Suppressor macrophage (primary cell): ENCODE measurements at regions not wholly inside any gene's neighbourhood (a gene's known extent, or its start where the extent isn't known, plus 50 kb on each side); places are given as distances from the start of the nearest gene placed in this dataset.
"Not testable (repeated sequence)": the region's sequence is repeated elsewhere in the genome, so short reads cannot be mapped to it uniquely, and the experiment has no call there.

Experiments
- DNase-seq, 4 experiments: peaks; one replicate each; pipeline ENCODE4 v3.0.0-alpha.2; 2020 to 2022

- DNase-seq: not testable (repeated sequence)
These were observed 951.6 kb upstream of the CNTN5 start for GRCh38 chr11:98069147-98069546.

DNA sequence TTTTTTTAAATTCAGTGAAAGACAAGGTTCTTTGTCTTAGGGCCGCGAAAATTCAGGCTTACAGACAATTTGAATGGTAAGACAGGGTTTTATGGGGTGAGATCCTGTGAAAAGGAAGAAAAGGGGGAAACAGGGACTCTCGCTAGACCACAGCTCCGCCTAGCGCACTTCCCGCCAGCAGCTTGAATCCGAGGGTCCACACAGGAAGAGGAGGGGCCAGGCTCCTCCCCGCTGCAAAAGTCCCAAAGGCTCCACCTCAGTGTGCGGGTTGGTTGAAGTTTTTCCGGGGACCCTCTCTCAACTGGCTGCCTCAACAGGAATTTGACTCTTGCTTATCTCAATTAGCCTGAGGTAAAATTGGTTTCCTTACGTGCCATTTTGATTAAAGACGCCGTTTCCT lies 950.9 kb upstream of the CNTN5 start:
- DNase-seq: no peak

DNA sequence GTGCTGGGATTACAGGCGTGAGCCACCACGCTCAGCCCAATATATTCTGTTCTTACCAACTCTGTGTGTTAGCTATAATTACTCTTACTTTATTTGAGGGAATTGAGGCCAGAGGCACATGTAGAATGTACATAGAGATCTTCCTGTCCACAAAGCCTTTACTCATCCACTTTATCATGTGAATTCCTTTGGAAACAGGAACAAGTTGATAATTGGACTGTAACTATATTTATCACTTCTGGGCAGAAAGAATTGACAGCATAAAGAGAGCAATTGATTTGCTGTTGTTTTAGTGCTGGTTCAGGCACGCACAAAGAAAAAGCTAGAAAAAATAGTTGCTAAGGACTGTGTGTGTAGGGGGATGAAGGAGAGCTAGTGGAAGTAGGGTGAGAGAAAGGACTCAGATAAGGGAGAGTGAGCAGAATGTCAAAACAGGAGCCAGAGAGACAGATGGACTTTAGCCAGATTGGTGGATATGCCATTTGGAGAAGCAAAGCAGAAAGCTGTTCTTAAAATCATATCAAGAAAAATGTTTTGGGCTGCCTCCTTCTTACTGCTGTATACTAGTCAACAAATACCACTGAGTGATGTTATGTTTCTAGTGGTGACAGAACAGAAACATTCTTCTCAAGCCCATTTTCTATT lies 929.8 kb upstream of the CNTN5 start:
- DNase-seq: no peak

DNA sequence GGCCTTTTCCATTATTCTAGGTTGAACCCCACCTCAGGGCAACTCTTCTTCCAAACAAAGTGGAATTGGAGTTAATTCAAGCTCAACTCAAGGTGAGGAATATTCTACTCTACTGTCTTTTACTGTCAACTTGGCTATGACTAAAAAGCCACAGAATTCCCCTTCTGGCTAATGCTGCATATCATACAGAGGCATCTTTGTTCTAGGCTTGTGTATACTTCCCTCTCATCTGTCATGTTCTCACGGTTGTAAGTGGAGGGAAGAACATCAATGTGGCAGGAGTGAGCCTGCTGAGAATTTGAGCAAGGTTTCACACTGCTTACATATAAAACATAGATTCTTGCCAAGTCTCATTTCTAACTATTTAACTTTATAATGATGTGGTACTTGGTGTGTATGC lies 921.4 kb upstream of the CNTN5 start:
- DNase-seq: no peak

GRCh38 chr11:98100689-98101088 lies 920.1 kb upstream of the CNTN5 start:
- DNase-seq: no peak

DNA sequence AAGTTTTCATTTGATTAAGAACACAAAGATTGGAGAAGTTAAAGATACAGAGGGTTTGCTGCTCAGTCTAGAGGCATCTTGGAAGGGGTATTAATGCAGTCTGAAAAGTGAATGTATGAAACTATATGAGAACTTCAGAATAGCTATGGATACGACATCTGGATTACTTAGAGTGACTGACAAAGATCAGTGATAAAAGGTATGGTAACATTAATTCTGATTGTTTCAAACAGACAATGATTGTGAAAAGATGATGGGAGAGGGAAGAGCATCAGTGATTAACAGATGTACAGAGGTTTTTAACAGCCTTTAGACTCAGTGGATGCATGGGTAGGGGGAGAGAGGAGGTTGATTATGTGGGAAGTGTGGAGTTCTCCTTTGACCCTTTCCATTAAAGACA lies 919.4 kb upstream of the CNTN5 start:
- no peak for DNase-seq

- DNase-seq: no peak
These were observed 916.5 kb upstream of the CNTN5 start for GRCh38 chr11:98104249-98104648.

- DNase-seq: no peak
These were observed 913.0 kb upstream of the CNTN5 start for GRCh38 chr11:98107736-98108135.

DNA sequence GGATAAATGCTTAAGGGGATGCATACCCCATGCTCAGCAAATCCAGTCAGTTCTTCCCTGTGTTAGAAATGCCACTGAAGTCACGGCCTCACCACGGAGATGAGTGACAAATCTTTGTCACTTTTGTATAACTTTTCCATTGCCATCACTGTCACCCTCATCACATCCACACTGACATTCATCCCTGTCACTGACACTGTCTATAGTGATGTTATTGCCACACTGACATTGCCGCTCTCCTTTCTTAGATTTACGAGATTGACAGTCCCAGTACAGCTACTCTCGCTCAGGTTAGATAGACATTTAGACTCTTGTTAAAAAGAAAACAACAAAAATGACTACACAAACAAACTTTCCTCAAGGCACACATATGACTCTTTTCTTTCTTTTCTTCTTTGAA lies 910.7 kb upstream of the CNTN5 start:
- no peak for DNase-seq

GRCh38 chr11:98115873-98116272 lies 904.9 kb upstream of the CNTN5 start:
- DNase-seq: no peak

DNA sequence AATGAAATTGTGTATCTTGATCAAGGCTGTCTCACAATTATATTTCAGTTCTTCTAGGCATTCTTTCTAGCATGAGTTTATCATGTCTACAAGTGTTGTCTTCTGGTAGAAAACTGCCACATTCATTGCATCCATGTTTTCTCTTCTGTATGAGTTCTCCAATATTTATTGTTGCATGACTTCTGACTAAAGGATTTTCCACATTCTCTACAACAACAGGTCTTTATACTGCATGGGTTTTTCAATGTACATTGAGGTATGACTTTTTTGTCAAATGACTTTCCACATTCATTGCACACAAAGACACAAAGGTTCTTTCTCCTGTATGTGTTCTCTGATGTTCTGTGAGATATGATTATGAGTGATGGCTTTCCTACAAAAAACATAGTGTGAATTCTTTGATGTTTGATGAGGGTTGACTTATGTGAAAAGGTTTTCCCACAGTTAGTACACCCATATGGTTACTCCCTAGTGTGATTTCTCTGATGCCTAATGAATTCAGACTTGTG lies 890.6 kb upstream of the CNTN5 start:
- DNase-seq: no peak

GRCh38 chr11:98136357-98136756 lies 884.4 kb upstream of the CNTN5 start:
- DNase-seq: no peak

- no peak for DNase-seq
These were observed 883.3 kb upstream of the CNTN5 start for GRCh38 chr11:98137437-98137836.

- DNase-seq: no peak
These were observed 877.1 kb upstream of the CNTN5 start for GRCh38 chr11:98143661-98144060.

DNA sequence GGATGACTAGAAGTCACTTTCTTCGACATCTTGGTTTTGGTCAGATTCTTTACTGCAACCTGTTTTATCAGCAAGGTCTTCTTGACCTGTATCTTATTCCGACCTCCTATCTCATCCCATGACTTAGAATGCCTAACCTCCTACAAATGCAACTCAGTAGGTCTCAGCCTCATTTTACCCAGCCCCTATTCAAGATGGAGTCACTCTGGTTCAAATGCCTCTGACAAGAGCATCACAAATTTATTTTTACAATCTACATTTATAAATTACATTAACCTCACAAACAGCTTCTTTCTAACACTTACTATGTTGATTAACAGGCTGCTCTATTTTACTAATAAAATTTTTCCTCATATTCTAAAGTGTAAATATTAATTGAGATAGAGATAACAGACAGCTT lies 867.0 kb upstream of the CNTN5 start:
- no peak for DNase-seq

GRCh38 chr11:98155696-98156095 lies 865.1 kb upstream of the CNTN5 start:
- no peak for DNase-seq

DNA sequence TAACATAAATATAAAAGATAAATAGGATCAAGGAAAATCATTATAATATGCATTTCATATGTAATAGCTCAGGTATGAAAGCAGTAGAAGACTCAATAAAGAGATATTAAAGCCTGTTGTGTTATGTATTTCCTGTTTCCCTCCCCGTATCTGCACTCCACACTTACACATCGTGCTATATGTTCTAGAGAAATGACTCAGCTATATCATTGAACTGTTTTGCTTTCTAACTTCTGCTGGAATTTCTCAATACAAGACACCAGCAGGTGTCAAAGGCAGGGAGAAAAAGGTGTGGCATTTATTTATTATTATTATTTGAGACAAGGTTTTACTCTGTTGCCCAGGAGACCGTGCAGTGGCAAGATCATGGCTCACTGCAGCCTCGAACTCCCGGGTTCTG lies 842.8 kb upstream of the CNTN5 start:
- no peak for DNase-seq

- no peak for DNase-seq
These were observed 840.2 kb upstream of the CNTN5 start for GRCh38 chr11:98180511-98180910.

- no peak for DNase-seq
These were observed 839.8 kb upstream of the CNTN5 start for GRCh38 chr11:98180921-98181320.

DNA sequence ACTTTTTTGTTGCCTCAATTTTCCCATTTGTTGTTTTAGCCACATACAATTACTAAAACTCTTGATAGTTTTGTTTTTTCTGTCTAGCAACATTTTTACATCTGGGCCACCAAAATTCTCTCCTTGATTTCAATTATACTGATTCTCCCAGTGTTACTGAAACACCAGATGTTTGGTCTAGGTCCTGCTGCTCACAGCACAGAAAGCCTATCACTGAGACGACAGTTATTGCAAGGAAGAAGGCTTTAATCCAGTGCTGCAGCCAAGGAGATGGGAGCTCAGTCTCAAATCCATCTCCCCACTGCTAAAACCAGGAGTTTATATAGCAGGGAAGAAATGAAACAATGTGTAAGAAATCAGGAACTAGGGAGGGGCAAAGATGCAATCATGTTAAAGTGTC lies 837.7 kb upstream of the CNTN5 start:
- DNase-seq: no peak

- no peak for DNase-seq
These were observed 835.5 kb upstream of the CNTN5 start for GRCh38 chr11:98185245-98185644.

DNA sequence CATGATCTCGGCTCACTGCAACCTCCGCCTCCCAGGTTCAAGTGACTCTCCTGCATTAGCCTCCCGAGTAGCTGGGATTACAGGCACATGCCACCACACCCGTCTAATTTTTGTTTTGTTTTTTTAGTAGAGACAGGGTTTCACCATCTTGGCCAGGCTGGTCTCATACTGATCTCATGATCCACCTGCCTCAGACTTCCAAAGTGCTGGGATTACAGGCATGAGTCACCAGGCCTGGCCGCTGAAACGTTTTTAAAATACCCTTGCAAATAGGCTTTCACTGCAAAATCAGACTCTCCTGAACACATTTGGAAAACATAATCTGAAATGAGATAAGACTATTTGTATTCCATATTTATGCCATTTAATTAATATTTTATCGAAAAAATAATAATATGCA lies 826.1 kb upstream of the CNTN5 start:
- DNase-seq: no peak

DNA sequence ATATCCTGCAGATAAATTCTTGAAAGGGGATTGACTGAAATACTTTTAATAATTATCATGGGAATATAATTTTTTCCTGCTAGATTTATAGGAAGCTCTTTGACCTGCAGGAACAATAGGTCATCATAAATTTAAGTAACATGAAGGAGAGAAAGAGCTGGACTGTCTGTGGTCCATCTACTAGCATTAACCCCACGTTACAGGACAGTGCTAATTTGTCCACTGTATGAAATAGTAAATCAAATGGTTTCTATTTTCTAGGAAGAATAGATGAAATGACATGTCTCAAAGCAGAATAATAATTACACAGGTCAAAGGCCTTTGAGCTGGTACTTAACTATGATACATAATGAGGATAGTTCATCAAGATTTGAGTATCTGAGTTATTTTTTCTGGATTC lies 825.4 kb upstream of the CNTN5 start:
- DNase-seq: no peak

- no peak for DNase-seq
These were observed 813.7 kb upstream of the CNTN5 start for GRCh38 chr11:98207086-98207485.

DNA sequence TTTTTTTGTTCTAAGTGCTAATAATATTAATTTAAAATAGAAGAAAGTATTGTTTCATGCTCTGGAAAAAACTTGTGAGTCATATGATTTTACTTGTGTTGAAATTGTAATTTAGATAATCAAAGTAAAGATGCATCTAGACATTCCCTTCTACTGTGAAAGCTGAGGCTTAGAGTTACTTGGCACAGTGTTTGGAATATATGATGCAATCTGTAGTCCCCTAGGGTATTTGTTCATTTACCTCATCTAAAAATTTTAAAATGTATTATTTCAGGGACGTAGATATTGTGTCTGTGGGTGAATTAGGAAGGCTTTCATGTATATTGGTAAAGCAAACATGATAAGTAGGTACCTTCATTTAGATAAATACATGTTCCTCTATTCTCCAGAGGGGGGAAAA lies 793.5 kb upstream of the CNTN5 start:
- DNase-seq: no peak
